GM12865 (cell line): ENCODE measurements at regions not wholly inside any gene's neighbourhood (a gene's known extent, or its start where the extent isn't known, plus 50 kb on each side); places are given as distances from the start of the nearest gene placed in this dataset.
"Not testable (repeated sequence)": the region's sequence is repeated elsewhere in the genome, so short reads cannot be mapped to it uniquely, and the experiment has no call there.

ENCODE experiments used
- DNase-seq: peaks from one replicate; pipeline ENCODE4 v3.0.0; 2010; ENCODE audit warnings: low read depth
- H3K4me3 ChIP-seq: 2 replicates; pipeline ENCODE4 v1.5.1; 2011; ENCODE audit warnings: mild to moderate bottlenecking, low read depth, low read length, control low read depth
- TF ChIP-seq, protein P1 (sequence below): IDR thresholded peaks from 2 replicates; pipeline ENCODE4 v1.5.1; 2011; ENCODE audit warnings: low read length, control low read depth, low read depth, inconsistent platforms; ENCODE audit not compliant: insufficient read depth; ENCODE audit errors: missing control alignments

DNA sequence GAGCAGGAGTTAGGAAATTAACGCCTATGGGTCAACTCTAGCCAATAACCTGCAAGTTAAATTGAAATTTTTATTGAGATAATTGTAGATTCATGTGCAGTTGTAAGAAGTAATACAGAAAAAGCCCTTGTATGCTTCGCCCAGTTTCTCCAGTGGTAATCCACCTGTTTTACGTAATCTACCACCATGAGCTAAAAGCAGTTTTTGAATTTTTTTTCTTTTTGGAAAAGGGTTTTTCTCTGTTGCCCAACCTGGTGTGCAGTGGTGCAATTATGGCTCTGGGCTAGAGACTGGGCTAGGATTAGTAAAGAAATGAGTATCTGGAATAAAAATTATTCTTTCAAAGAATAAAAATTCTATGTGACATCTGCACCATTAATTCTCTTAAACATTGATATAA lies 116.2 kb downstream of the ZFP64 start:
- no peak for DNase-seq
- TF ChIP-seq, protein P1, sequence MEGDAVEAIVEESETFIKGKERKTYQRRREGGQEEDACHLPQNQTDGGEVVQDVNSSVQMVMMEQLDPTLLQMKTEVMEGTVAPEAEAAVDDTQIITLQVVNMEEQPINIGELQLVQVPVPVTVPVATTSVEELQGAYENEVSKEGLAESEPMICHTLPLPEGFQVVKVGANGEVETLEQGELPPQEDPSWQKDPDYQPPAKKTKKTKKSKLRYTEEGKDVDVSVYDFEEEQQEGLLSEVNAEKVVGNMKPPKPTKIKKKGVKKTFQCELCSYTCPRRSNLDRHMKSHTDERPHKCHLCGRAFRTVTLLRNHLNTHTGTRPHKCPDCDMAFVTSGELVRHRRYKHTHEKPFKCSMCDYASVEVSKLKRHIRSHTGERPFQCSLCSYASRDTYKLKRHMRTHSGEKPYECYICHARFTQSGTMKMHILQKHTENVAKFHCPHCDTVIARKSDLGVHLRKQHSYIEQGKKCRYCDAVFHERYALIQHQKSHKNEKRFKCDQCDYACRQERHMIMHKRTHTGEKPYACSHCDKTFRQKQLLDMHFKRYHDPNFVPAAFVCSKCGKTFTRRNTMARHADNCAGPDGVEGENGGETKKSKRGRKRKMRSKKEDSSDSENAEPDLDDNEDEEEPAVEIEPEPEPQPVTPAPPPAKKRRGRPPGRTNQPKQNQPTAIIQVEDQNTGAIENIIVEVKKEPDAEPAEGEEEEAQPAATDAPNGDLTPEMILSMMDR: no peak
- H3K4me3 ChIP-seq: no peak overlapping the region

DNA sequence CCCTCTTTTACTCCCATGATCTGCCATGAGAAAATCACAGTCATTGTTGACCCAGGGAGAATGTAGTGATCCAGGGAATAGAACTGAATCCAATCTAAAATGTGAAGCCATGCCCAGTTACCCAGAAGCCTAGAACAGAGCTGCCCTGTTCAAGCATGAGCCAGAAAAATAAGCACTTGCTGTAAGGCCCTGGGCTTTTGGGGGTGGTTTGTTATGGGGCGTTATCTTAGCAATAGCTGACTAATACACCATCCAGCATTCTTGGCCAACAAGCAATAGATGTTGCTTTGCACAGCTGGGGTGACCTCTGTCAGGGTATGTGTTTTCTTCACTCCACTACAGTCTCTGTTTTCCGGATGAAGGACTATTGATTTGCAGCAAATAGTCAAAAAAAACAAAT lies 120.4 kb downstream of the ZFP64 start:
- DNase-seq: no peak
- TF ChIP-seq, protein P1: no peak
- no peak overlapping the region for H3K4me3 ChIP-seq

DNA sequence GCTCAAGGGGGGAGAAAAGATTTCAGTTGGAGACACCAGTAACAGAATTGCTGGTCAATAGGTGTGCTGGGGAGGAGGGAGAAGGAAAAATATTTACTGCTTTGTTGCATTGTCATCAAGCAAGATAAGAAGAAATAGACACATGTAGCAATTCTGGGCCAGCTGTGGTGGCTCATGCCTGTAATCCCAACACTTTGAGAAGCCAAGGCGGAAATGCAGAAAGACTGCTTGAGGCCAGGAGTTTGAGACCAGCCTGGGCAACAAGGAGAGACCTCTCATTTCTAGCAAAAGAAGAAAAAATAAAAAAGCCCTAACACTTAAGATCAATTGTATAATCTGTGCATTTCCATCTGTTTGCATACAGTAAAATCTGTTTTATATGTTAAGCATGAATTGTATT lies 126.6 kb downstream of the ZFP64 start:
- H3K4me3 ChIP-seq: no peak overlapping the region
- TF ChIP-seq, protein P1: no peak
- no peak for DNase-seq

DNA sequence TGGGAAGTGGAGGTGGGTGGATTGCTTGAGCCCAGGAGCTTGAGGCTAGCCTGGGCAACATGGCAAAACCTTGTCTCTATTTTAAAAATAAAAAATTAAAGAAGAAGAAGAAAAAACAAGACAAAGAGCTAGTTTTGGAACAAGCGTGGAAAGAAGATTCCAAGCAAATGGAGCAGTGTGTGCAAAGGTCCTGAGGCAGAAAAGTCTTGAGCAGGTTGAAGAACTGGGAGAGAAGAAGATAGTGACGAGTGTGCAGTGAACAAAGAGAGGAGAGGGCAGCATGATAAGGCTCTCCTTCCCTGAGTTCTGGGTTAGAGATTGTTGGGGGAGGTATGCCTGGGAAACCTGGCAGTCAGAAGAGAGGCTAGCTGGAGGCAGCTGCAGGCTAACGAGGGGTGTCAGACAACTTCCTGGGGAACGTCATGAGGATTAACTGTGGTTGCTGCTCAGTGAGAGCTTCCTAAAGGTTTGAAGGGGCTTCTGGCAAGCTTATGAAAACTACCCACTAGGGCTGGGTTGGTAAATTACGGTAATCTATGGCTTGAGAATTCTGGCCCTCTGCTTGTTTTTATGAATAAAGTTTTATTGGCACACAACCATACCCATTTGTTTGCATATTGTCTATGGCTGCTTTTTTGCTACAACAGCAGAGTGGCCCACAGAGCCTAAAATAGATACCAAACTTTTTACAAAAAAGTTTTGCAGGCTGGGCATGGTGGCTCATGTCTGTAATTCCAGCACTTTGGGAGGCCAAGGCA lies 128.9 kb downstream of the ZFP64 start:
- no peak overlapping the region for H3K4me3 ChIP-seq
- TF ChIP-seq, protein P1: no peak
- DNase-seq: no peak

DNA sequence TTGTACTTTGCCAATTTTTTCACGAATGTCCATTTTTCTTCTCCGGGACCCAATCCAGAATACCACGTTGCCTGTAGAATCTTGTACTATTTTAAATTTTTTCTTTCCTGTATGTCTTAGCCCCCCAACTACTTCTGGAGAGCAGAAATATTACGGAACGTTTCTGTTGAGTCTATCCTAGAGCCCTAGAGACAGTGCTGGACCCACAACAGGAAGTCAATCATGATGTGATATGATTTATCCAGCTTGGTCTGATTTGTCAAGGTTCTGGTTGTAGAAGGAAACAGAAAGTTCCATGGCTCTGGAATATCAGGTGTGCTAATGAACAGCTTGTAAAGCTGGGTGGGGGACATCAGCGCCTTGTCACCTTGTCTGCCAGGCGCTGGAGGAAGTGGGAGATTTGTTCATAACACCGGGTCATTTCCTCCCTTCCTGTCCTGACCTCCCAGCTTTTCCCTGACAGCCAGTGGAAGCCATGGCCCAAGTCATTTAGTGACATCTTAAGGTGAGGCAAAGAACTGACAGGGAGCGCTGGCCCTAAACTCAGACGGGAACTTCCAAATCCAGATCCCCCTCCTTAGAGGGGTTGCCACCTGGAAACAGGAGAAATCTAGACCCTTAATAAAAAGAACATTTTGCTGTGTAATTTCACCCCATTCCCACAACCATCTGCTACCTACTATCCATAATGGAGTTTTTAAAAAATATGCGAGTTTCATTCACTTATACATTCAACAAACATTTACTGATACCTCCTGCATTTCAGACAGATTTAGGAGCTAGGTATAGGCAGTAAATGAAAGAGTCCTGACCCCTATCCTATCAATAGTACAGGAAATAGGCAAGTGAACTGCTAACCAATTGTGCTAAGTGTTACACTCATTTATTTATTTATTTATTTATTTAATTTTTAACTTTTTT lies 130.5 kb downstream of the ZFP64 start:
- H3K4me3 ChIP-seq: no peak overlapping the region
- TF ChIP-seq, protein P1: no peak
- no peak for DNase-seq

DNA sequence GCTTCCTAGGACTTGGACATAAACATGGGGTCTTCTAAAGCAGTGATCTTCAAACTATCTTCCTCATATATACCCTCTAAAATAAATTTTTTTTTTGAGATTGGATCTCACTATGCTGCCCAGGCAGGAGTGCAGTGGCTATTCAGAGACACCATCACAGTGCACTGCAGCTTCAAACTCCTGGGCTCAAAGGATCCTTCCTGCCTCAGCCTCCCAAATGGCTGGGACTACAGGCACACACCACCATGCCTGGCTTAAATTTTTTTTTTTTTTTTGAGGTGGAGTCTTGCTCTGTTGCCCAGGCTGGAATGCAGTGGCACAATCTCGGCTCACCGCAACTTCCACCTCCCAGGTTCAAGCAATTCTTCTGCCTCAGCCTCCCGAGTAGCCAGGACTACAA lies 134.4 kb downstream of the ZFP64 start:
- H3K4me3 ChIP-seq, DNase-seq: not testable (repeated sequence)
